Right lobe of liver (tissue), 4 donors: ENCODE measurements at regions not wholly inside any gene's neighbourhood (a gene's known extent, or its start where the extent isn't known, plus 50 kb on each side); places are given as distances from the start of the nearest gene placed in this dataset.
"Not testable (repeated sequence)": the region's sequence is repeated elsewhere in the genome, so short reads cannot be mapped to it uniquely, and the experiment has no call there.

Source experiments
- POLR2A ChIP-seq: fragments of 450-650 bp; IDR thresholded peaks from one replicate; pipeline ENCODE4 v1.6.1; 2017; ENCODE audit warnings: antibody characterized with exemption, mild to moderate bottlenecking
- TF ChIP-seq, protein P1 (sequence below), 4 donors: fragments of 200-600 bp in 3 of 4; fragments of 450-650 bp in 1 of 4; IDR thresholded peaks; one replicate each; pipeline versions ENCODE4 v1.5.1 to v1.8.0; 2016 to 2022; ENCODE audit warnings: antibody characterized with exemption in 4 of 4, mild to moderate bottlenecking in 2 of 4
- donor health status: DM: no; HTN: no; CAD: no.
- donor health status: DM: no; HTN: no; CAD: no.
- donor health status: DM: no; HTN: yes; CAD: no.

DNA sequence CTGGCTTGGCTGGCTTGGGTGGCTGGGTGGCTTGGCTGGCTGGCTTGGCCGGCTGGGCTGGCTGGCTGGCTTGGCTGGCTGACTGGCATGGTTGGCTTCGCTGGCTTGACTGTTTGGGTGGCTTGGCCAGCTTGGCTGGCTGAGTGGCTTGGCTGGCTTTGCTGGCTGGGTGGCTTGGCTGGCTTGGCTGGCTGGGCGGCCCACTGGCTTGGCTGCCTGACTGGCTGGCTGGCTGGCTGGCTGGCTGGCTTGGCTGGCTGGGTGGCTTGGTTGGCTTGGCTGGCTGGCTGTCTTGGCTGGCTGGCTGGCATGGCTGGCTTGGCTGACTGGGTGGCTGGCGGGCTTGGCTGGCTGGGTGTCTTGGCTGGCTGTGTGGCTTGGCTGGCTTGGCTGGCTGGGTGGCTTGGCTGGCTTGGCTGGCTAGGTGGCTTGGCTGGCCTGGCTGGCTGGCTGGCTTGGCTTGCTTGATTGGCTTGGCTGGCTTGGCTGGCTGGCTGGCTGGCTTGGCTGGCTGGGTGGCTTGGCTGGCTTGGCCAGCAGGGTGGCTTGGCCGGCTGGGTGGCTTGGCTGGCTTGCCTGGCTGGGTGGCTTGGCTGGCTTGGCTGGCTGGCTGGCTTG is 244.2 kb upstream of the POTEB2 start:
- TF ChIP-seq, protein P1, sequence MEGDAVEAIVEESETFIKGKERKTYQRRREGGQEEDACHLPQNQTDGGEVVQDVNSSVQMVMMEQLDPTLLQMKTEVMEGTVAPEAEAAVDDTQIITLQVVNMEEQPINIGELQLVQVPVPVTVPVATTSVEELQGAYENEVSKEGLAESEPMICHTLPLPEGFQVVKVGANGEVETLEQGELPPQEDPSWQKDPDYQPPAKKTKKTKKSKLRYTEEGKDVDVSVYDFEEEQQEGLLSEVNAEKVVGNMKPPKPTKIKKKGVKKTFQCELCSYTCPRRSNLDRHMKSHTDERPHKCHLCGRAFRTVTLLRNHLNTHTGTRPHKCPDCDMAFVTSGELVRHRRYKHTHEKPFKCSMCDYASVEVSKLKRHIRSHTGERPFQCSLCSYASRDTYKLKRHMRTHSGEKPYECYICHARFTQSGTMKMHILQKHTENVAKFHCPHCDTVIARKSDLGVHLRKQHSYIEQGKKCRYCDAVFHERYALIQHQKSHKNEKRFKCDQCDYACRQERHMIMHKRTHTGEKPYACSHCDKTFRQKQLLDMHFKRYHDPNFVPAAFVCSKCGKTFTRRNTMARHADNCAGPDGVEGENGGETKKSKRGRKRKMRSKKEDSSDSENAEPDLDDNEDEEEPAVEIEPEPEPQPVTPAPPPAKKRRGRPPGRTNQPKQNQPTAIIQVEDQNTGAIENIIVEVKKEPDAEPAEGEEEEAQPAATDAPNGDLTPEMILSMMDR (IDR thresholded peaks at IDR 0.05), result not testable (repeated sequence)
- TF ChIP-seq POLR2A, result not testable (repeated sequence)
